Loucy (cell line): ENCODE measurements at regions not wholly inside any gene's neighbourhood (a gene's known extent, or its start where the extent isn't known, plus 50 kb on each side); places are given as distances from the start of the nearest gene placed in this dataset.

Experiments
- CTCF ChIP-seq: fragments of 200-600 bp; sonication (generic); conservative IDR thresholded peaks from 2 replicates; pipeline ENCODE4 v1.5.1; 2014; ENCODE audit warnings: mild to moderate bottlenecking, antibody characterized with exemption, low read length
- EZH2phosphoT487 ChIP-seq: fragments of 200-600 bp; IDR thresholded peaks from 2 replicates; pipeline ENCODE4 v1.6.1; 2018; ENCODE audit warnings: antibody characterized with exemption, mild to moderate bottlenecking, moderate library complexity, borderline replicate concordance

GRCh38 chr2:180609626-180610340 is 370.6 kb upstream of the UBE2E3 start:
- no peak for TF ChIP-seq CTCF
- no peak for TF ChIP-seq EZH2phosphoT487
